ENCODE measurements at regions not wholly inside any gene's neighbourhood (a gene's known extent, or its start where the extent isn't known, plus 50 kb on each side); places are given as distances from the start of the nearest gene placed in this dataset.

DNA sequence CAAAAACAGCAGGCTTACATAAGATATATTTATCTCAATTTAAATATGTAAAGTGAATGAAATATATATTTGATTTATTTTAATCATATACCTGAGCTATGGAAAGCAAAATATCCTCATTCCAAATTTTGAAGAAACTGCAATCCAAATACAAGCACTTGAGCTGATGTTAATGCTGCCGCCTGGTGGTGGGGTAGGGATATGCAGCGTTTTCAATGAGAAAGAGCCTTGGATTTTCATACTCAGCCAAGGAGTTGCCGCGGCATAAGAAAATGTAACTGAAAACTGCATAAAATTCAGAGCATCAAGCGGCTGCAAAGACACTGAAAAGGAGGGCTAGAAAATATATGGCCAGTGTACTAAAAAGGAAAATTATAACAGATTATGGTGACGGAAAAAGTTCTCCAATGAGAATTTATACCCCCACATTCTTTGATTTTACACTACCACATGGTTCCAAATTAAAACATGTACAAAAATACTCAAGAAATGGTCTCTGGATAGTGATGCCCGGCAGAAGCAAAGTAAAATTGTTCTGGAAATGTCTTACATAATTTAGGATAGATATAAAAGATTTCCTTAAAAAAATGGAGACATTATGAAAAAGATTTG, 660.3 kb upstream of the PITX2 start:
- TF ChIP-seq, protein P1, sequence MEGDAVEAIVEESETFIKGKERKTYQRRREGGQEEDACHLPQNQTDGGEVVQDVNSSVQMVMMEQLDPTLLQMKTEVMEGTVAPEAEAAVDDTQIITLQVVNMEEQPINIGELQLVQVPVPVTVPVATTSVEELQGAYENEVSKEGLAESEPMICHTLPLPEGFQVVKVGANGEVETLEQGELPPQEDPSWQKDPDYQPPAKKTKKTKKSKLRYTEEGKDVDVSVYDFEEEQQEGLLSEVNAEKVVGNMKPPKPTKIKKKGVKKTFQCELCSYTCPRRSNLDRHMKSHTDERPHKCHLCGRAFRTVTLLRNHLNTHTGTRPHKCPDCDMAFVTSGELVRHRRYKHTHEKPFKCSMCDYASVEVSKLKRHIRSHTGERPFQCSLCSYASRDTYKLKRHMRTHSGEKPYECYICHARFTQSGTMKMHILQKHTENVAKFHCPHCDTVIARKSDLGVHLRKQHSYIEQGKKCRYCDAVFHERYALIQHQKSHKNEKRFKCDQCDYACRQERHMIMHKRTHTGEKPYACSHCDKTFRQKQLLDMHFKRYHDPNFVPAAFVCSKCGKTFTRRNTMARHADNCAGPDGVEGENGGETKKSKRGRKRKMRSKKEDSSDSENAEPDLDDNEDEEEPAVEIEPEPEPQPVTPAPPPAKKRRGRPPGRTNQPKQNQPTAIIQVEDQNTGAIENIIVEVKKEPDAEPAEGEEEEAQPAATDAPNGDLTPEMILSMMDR (conservative IDR thresholded peaks at IDR 0.05), result peak; percentile 94
- 35 to 44% methylated on average over 5 to 7 of the region's 7 CpGs for WGBS, 2 experiments (ENCODE audit: insufficient coverage in 1 of 2, insufficient read length in 1 of 2)
- peak; percentile 89 for DNase-seq
- H3K27me3 Mint-ChIP-seq (ENCODE audit: insufficient read depth), result no peaks in the 10 kb centered on the region
- H3K9ac ChIP-seq (ENCODE audit: extremely low read depth, low read length, poor library complexity, severe bottlenecking), result no peak overlapping the region
- no peak overlapping the region for H3K27ac ChIP-seq (ENCODE audit: low read depth, low read length)
- H3K9me3 Mint-ChIP-seq, result no peaks in the 10 kb centered on the region
- no peak overlapping the region for H3K27ac Mint-ChIP-seq
- peaks cover 5% of the 10 kb centered on the region for H3K27me3 ChIP-seq (ENCODE audit: control insufficient read depth, insufficient read depth, low read length, poor library complexity, severe bottlenecking)
- H3K4me3 ChIP-seq (ENCODE audit: low read length), result no peak overlapping the region
- H3K4me3 Mint-ChIP-seq, result no peak overlapping the region
- H3K4me1 Mint-ChIP-seq, result no peaks in the 10 kb centered on the region
- no peaks in the 10 kb centered on the region for H3K36me3 ChIP-seq (ENCODE audit: control insufficient read depth, insufficient read depth, low read length)
- no peaks in the 10 kb centered on the region for H3K4me1 ChIP-seq (ENCODE audit: control insufficient read depth, insufficient read depth, low read length)
- no peaks in the 10 kb centered on the region for H3K36me3 Mint-ChIP-seq (ENCODE audit: low read depth)
- H3K9me3 ChIP-seq (ENCODE audit: control insufficient read depth, low read length), result no peaks in the 10 kb centered on the region

DNA sequence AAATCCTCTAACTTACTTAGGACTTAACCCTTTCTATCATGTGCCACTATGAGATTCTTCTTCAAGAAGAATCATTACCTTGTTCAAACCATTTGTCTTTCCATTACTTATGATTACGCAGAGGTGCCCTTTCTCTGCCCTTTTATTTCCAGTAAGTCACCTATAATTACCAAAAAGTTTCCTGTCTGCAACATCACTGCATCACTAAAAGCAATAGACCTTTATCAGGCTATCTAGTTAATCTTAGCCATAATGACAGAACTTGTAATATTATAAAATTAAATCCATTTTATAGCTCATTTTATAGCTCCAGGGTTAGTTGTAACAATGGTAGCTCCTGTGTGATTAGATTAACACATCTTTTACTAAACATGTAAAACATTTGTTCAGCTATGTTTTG, 673.6 kb upstream of the PITX2 start:
- Histone ChIP-seq H3K27ac (ENCODE audit: low read depth, low read length) (no peak overlapping the region), H3K4me1 (ENCODE audit: control insufficient read depth, insufficient read depth, low read length) (no peaks in the 10 kb centered on the region), H3K9ac (ENCODE audit: extremely low read depth, low read length, poor library complexity, severe bottlenecking) (no peak overlapping the region), H3K27me3 (ENCODE audit: control insufficient read depth, insufficient read depth, low read length, poor library complexity, severe bottlenecking) (no peaks in the 10 kb centered on the region), H3K4me3 (ENCODE audit: low read length) (no peak overlapping the region), H3K36me3 (ENCODE audit: control insufficient read depth, insufficient read depth, low read length) (no peaks in the 10 kb centered on the region), H3K9me3 (ENCODE audit: control insufficient read depth, low read length) (no peaks in the 10 kb centered on the region)
- no peak overlapping the region for H3K27ac Mint-ChIP-seq
- peaks cover 2% of the 10 kb centered on the region for H3K9me3 Mint-ChIP-seq
- H3K36me3 Mint-ChIP-seq (ENCODE audit: low read depth), result no peaks in the 10 kb centered on the region
- H3K4me3 Mint-ChIP-seq, result no peak overlapping the region
- no peaks in the 10 kb centered on the region for H3K4me1 Mint-ChIP-seq
- TF ChIP-seq, protein P1 (conservative IDR thresholded peaks at IDR 0.05), result no peak
- no peak for DNase-seq
- H3K27me3 Mint-ChIP-seq (ENCODE audit: insufficient read depth), result peaks cover 2% of the 10 kb centered on the region
- 88 to 98% methylated on average over 1 of the region's 1 CpG for WGBS, 2 experiments (ENCODE audit: insufficient coverage in 1 of 2, insufficient read length in 1 of 2)

DNA sequence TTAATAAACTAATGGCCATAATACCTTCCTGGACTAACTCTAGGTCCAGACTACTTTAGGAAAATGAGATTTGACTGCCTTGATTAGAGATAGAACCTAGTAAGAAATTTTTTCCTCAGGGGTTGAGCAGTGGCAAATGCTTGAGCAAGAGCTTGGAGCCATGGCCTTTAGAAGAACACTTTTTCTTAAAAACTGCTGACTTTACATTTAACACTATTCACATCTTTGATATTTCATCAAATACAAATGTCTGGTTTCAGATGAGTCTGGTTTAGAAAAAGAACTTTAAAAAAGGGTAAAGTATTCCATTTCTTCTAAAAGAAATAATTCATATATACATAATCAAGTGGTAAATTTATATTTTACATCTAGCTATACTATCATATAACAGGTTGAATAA, 680.9 kb upstream of the PITX2 start:
- Mint-ChIP-seq H3K4me3 (no peak overlapping the region), H3K27ac (no peak overlapping the region)
- TF ChIP-seq, protein P1 (conservative IDR thresholded peaks at IDR 0.05), result no peak

More for the DNA sequence above, 680.9 kb upstream of the PITX2 start:
- no peaks in the 10 kb centered on the region for H3K4me1 ChIP-seq (ENCODE audit: control insufficient read depth, insufficient read depth, low read length)
- H3K4me3 ChIP-seq (ENCODE audit: low read length), result no peak overlapping the region
- no peak for DNase-seq
- no peak overlapping the region for H3K9ac ChIP-seq (ENCODE audit: extremely low read depth, low read length, poor library complexity, severe bottlenecking)
- no peaks in the 10 kb centered on the region for H3K4me1 Mint-ChIP-seq
- no peaks in the 10 kb centered on the region for H3K9me3 ChIP-seq (ENCODE audit: control insufficient read depth, low read length)
- H3K27me3 ChIP-seq (ENCODE audit: control insufficient read depth, insufficient read depth, low read length, poor library complexity, severe bottlenecking), result no peaks in the 10 kb centered on the region
- H3K36me3 Mint-ChIP-seq (ENCODE audit: low read depth), result no peaks in the 10 kb centered on the region
- no peak overlapping the region for H3K27ac ChIP-seq (ENCODE audit: low read depth, low read length)
- H3K9me3 Mint-ChIP-seq, result no peaks in the 10 kb centered on the region
- H3K36me3 ChIP-seq (ENCODE audit: control insufficient read depth, insufficient read depth, low read length), result no peaks in the 10 kb centered on the region
- H3K27me3 Mint-ChIP-seq (ENCODE audit: insufficient read depth), result no peaks in the 10 kb centered on the region
